Renal cortex interstitium (tissue), 11 donors: ENCODE measurements at regions not wholly inside any gene's neighbourhood (a gene's known extent, or its start where the extent isn't known, plus 50 kb on each side); places are given as distances from the start of the nearest gene placed in this dataset.

Experiments
- DNase-seq, 11 donors: peaks; one replicate each; pipeline ENCODE4 v3.0.0-alpha.2; 2013; ENCODE audit warnings: low read depth in 9 of 11, low spot score in 4 of 11; ENCODE audit errors: extremely low read depth in 1 of 11

GRCh38 chr11:11758603-11759196 lies 83.1 kb upstream of the USP47 start:
- DNase-seq: no peak

GRCh38 chr11:11757909-11758308 lies 83.9 kb upstream of the USP47 start:
- DNase-seq: no peak

DNA sequence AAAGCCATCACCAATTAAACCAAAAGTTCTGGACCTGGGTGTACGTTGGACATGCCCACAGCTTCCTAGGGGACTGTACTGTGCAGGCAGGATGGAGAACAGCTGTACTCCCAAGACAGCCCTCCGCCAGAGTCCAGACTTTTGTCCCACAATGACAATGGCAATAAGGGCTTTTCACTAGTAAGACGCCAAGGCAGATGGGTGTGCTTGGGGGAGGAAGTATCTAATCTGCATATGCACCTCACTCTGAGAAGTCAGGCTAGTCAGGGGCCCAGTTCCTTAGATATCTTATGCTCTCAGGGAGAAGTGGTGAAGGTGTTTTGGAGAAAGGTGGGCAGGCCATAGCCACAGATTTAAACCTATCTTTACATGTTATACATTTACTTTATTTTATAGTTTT lies 85.1 kb upstream of the USP47 start:
- DNase-seq: no peak

DNA sequence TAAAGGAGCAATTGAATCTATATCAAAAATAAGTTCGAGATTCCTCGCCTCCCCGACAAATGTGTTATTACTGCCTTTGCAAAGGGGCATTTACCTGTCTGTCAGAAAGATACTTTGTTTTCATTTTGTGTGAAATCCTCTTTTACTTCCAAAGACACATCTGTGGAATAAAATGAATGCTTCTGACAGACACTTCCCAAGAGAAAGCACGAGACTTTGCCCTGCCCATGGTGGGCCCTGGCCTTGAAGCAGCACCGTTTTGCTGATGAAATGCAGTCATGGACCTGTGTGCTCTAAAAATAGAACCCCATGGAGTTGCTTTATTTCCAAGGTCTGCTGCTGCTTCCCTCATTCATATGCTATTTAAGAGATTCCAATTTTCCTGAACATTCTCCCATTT lies 85.9 kb upstream of the USP47 start:
- no peak for DNase-seq

- no peak for DNase-seq
These were observed 89.1 kb upstream of the USP47 start for GRCh38 chr11:11752679-11753078.

GRCh38 chr11:11750017-11750878 lies 91.5 kb upstream of the USP47 start:
- DNase-seq: no peak

DNA sequence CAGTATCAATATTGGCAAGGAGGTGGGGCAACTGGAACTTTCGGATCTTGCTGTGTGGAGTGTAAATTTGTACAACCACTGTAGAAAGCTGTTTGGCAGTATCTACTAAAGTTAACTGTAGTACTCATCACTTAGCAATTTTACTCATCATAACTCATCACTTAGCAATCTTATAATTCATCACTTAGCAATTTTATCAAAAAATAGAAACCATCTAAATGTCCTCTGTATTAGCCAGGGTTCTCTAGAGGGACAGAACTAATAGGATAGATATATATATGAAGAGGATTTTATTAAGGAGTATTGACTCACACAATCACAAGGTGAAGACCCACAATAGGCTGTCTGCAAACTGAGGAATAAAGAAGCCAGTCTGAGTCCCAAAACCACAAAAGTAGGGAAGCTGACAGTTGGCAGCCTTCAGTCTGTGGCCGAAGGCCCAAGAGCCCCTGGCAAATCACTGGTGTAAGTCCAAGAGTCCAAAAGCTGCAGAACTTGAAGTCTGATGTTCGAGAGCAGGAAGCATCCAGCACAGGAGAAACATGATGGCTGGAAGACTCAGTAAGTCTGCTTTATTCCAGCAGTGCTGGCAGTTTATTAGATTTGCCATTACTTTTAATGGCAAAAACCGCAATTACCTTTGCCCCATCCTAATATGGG lies 92.9 kb upstream of the USP47 start:
- DNase-seq: no peak

- no peak for DNase-seq
These were observed 94.2 kb upstream of the USP47 start for GRCh38 chr11:11747570-11747969.

DNA sequence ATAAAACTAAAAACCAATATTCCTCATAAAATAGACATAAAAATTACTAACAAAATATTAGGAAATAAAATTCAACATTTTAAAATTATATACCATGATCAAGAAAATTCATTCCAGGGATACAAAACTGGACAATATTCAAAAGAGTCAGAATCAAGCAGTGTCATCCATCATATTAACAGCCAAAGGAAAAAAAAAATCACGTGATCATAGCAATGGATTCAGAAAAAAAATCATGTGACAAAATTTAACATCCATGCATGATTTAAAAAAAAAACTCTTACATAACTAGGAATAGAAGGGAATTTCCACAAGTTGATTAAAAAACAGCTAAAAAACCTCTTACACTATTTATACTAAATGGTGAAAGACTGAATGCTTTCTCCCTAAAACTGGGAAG lies 95.3 kb upstream of the USP47 start:
- DNase-seq: no peak

DNA sequence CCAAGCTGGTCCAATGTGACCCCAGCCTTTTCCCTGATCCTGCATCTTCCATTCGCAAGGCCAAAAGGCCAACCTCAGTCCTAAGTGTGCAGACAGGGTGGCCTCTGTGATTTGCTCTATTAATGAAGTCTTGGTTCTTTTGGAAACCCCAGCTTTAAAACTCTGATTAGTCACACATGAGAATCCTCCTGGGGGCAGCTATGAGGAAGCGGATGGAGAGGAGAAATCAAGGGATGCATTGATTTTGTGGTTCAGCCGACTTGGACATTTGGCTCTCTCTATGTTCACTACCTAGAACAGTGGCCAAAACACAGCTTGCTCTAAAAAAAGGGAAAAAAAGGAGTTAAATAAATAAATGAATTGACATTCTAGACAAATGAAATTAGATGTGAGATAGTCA lies 98.6 kb upstream of the USP47 start:
- no peak for DNase-seq

DNA sequence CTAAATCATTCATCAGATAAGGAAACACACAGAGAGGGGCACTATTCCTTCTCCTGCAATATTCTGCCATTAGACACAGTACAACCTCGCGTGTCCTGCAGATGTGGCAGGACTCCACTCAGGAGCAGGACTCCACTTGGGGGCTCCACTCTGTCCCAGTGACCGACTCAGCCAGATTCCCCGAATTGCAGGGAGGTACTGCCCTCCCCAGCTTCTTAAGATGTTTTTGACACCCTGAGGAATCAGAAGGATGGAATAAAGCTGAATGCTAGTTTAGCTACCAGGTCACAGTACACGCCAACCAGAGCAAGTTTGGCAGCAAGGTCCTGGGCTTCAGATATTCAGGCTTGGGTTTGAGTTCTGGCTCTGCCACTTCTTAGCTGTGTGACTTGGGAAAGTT lies 99.3 kb upstream of the USP47 start:
- DNase-seq: no peak

DNA sequence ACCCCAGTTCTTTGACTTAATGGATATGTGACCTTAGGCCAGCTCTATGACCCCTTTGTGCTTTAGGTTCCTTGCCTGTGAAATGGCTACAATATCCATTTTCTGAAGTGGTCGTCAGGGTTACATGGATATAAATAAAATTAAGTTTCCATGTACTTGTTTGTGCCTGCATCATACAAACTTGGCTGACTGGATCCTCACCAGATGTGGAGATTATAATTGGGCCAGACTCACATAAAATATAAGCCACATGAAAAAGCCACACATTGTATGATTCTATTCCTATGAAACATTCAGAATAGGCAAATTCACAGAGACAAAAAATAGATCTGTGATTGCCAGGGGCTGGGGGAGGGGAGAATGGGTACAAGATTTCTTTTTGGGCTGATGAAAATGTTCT lies 100.9 kb upstream of the USP47 start:
- DNase-seq: no peak

GRCh38 chr11:11740073-11740702 lies 101.6 kb upstream of the USP47 start:
- DNase-seq: peak in 1 of 11 donors; percentile 43

DNA sequence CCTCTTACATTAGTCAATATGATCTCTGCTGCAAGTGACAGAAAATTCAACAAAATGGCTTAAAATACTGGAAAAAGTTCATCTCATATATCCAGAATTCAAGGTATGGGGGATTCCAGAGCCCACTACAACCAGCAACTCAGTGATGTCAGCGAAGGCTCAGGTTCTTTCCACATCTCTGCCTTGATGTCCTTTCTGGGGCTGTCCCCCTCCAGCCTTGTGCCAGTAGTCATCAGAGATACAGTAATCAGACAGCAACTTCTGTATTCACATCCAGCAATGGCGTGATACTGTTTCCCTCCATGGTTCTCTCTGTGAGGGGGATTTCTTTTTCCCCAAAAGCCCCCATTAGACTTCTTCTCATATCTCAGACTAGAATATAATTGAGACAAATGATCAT lies 103.4 kb upstream of the USP47 start:
- DNase-seq: no peak

- DNase-seq: peak in 3 of 11 donors; percentile 15 to 45 (median 42)
These were observed 106.2 kb upstream of the USP47 start for GRCh38 chr11:11735586-11735985.

DNA sequence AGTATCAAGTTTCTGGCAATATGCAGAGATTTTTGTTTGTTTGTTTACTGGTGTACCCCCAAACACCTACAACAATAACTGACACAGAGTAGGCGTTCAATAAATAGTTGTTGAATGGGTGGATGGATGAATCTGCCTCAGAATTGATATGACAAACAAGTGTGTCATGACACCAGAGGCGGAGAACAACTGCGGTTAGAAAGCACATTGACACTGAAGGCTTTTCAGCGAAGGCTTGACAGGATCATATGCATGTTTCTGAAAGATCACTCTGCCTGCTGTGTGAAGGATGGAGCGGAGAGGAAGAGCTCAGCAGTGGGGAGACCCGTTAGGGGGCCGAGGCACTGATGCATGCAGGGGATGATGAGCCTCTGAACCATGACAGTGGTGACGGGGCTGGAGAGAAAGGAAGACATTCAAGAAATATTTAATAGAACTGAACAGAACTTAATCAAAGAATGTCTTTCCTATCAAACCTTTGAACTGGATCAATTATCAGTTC lies 108.5 kb upstream of the USP47 start:
- no peak for DNase-seq

- no peak for DNase-seq
These were observed 109.7 kb upstream of the USP47 start for GRCh38 chr11:11732116-11732515.

DNA sequence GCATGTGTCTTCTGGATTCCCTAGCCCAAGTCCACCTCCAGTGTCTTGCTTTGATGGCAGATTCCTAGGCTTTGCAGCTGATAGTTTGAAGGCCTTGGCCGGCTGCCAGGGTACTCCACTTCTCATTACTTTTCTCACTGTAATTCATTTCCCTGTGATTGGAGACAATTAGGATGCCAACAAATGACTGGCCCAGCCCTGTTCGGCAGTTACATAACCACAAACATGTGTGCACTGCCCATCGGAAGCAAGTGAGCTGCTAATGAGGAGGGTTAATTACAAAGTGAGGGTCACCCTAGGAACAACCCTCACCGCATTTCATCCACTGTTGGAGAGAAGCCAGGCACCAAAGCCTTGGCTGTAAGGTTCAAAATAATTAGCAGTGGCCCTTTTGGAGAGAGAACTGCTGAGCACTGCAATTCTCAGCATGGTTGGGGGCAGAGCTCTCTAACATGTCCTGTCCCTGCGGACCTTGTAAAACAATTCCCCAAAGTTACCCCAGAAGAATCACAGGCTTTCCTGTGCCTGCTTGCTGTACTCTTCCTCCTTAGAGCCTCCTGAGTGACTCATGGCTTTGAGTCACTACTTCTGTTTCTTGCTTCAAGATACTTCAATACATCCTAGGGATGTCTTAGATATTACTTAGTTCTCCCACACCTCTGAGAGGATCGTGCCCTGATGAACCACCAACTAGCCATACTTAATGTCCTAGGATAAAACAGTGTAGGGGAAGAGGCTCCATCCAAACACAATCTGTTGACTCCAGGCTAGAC lies 109.7 kb upstream of the GALNT18 start:
- DNase-seq: no peak

GRCh38 chr11:11728386-11728785 lies 106.6 kb upstream of the GALNT18 start:
- no peak for DNase-seq
